Stomach smooth muscle (tissue), 2 donors: ENCODE measurements at regions not wholly inside any gene's neighbourhood (a gene's known extent, or its start where the extent isn't known, plus 50 kb on each side); places are given as distances from the start of the nearest gene placed in this dataset.

ENCODE experiments used
- H3K27ac ChIP-seq: one replicate; pipeline ENCODE4 v1.7.0; 2013; ENCODE audit warnings: mild to moderate bottlenecking, low read length, inconsistent platforms
- H3K27me3 ChIP-seq, 2 donors: one replicate each; pipeline ENCODE4 v1.7.0; 2013; ENCODE audit warnings: low read length in 2 of 2; ENCODE audit not compliant: insufficient read depth in 2 of 2, control insufficient read depth in 1 of 2
- H3K36me3 ChIP-seq, 2 donors: one replicate each; pipeline ENCODE4 v1.7.0; 2013; ENCODE audit warnings: low read length in 2 of 2; ENCODE audit not compliant: control insufficient read depth in 2 of 2, insufficient read depth in 2 of 2
- H3K4me1 ChIP-seq: one replicate; pipeline ENCODE4 v1.7.0; 2013; ENCODE audit warnings: low read length; ENCODE audit not compliant: control insufficient read depth, insufficient read depth
- H3K4me3 ChIP-seq, 2 donors: one replicate each; pipeline ENCODE4 v1.7.0; 2013; ENCODE audit warnings: low read length in 2 of 2
- H3K9ac ChIP-seq, 2 donors: one replicate each; pipeline ENCODE4 v1.7.0; 2013; ENCODE audit warnings: low read length in 2 of 2, mild to moderate bottlenecking in 1 of 2
- H3K9me3 ChIP-seq, 2 donors: one replicate each; pipeline ENCODE4 v1.7.0; 2013; ENCODE audit warnings: low read length in 2 of 2; ENCODE audit not compliant: control insufficient read depth in 2 of 2
- donor health status: healthy.
- donor health status: Pancreatic carcinoma.

GRCh38 chr4:110770353-110770752, 147.5 kb upstream of the PITX2 start:
- Histone ChIP-seq H3K4me1 (no peaks in the 10 kb centered on the region), H3K4me3 (no peak overlapping the region), H3K36me3 (no peaks in the 10 kb centered on the region)

GRCh38 chr4:110778521-110778920, 155.6 kb upstream of the PITX2 start:
- Histone ChIP-seq H3K27me3 (no peaks in the 10 kb centered on the region), H3K9me3 (no peaks in the 10 kb centered on the region), H3K4me1 (no peaks in the 10 kb centered on the region), H3K36me3 (no peaks in the 10 kb centered on the region), H3K27ac (no peak overlapping the region), H3K9ac (no peak overlapping the region), H3K4me3 (no peak overlapping the region)

More at GRCh38 chr4:110770353-110770752, 147.5 kb upstream of the PITX2 start:
- no peaks in the 10 kb centered on the region for H3K9me3 ChIP-seq
- no peak overlapping the region for H3K9ac ChIP-seq
- H3K27ac ChIP-seq, result no peak overlapping the region
- no peaks in the 10 kb centered on the region for H3K27me3 ChIP-seq

DNA sequence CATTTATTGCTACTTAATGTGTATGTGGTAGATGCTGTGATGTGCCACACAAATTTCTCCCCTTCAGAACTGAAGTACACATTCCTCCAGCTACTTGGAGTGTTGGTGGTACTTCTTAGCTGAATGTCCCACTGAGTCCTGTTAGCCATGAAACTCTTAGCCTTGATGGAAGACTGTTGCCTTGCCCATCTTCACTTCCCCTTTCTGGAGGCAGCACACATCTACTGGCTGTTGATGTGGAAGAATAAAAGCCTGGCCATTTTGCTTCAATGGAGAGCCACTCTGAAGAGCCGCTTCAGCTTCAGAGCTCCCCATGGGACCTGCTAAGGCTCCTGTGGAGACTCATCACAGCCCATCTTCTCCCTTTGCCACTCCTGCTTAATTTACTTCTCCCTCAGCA, 157.7 kb upstream of the PITX2 start:
- H3K4me1 ChIP-seq, result no peaks in the 10 kb centered on the region

DNA sequence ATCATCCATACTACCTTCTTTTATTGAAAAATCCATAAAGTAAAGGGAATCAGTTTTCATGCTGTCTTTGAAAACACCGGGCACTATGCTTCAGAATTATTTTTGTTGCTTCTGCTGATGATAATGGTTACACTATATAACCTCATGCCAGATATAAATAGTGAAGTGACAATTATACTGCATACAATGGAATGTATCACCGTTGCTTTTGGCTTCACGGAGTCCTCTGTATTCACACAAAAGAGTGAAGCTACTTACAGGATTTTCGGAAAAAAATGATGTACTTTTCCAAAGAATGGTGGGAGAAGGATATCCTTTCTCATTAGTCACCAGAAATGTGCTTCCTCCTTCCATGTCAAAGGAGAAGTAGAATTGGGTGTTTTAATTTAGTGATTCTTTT, 159.1 kb upstream of the PITX2 start:
- no peaks in the 10 kb centered on the region for H3K4me1 ChIP-seq
- H3K4me3 ChIP-seq, result no peak overlapping the region
- H3K36me3 ChIP-seq, result no peaks in the 10 kb centered on the region
- H3K9me3 ChIP-seq, result no peaks in the 10 kb centered on the region
- no peak overlapping the region for H3K9ac ChIP-seq
- no peaks in the 10 kb centered on the region for H3K27me3 ChIP-seq
- no peak overlapping the region for H3K27ac ChIP-seq

More for the DNA sequence above, 157.7 kb upstream of the PITX2 start:
- H3K9me3 ChIP-seq, result no peaks in the 10 kb centered on the region
- no peaks in the 10 kb centered on the region for H3K27me3 ChIP-seq
- H3K27ac ChIP-seq, result no peak overlapping the region
- H3K36me3 ChIP-seq, result no peaks in the 10 kb centered on the region
- no peak overlapping the region for H3K9ac ChIP-seq
- H3K4me3 ChIP-seq, result no peak overlapping the region

DNA sequence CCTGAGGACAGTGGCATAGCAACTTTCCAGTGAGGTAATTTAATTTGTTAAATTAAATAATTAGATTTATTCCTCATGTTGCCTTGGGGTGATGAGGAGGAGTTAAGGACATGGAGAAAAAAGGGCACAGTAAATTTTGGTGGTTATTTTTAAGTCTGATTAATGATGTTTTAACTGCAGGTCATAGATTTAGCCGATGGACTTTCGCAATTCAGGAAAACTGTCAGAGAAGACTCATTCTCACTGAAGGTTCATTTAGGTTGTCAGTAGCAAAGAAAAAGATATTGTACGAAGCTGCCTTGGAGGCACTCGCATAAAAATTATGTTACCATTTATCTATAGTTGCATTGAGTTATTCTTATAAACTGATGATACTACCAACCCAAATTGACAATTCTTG, 164.2 kb upstream of the PITX2 start:
- Histone ChIP-seq H3K36me3 (no peaks in the 10 kb centered on the region), H3K9ac (no peak overlapping the region), H3K27ac (no peak overlapping the region), H3K4me3 (no peak overlapping the region), H3K4me1 (no peaks in the 10 kb centered on the region), H3K9me3 (no peaks in the 10 kb centered on the region), H3K27me3 (no peaks in the 10 kb centered on the region)

DNA sequence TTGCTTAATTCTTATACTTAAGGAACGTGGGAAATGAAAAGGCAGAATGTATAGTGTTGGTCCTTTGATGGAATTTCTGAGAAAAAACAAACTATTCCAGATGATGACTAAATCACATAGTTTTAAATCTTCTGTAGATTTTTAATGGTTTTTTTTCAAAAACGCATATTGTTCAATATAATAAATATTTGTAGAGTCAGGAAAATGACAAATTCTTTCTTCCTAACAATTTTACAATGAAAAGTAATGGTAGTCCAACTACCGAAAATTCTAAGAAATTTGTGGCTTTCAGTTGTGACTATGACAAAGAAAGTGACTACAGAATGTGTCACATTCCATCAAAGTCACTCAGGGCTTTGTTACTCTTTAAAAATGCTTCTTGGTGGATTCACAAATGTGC, 164.8 kb upstream of the PITX2 start:
- Histone ChIP-seq H3K9me3 (no peaks in the 10 kb centered on the region), H3K4me1 (no peaks in the 10 kb centered on the region), H3K9ac (no peak overlapping the region), H3K4me3 (no peak overlapping the region), H3K27ac (no peak overlapping the region), H3K27me3 (no peaks in the 10 kb centered on the region), H3K36me3 (no peaks in the 10 kb centered on the region)

GRCh38 chr4:110788302-110788701, 165.4 kb upstream of the PITX2 start:
- Histone ChIP-seq H3K9me3 (no peaks in the 10 kb centered on the region), H3K36me3 (no peaks in the 10 kb centered on the region), H3K27me3 (no peaks in the 10 kb centered on the region), H3K4me3 (no peak overlapping the region), H3K9ac (no peak overlapping the region), H3K4me1 (no peaks in the 10 kb centered on the region), H3K27ac (no peak overlapping the region)

DNA sequence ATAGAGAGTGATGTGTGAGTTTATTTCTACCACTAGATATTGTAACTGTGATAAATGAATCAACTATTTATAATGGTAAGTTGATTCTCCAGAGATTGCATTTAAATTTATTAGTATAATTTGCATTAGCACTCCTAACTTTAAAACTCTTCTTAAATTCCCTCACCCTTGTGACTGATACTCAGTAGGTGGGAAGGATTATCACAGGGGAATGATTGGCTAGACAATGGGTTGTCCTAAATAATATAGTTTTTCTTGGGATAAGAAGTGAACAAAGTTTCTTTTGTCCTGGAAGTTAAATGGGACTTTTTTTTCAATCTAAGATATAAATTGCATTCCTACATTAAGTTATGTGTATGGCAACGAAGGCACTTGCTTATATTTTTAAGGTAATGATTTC, 169.2 kb upstream of the PITX2 start:
- Histone ChIP-seq H3K9ac (no peak overlapping the region), H3K27me3 (no peaks in the 10 kb centered on the region), H3K4me3 (no peak overlapping the region), H3K9me3 (no peaks in the 10 kb centered on the region), H3K27ac (no peak overlapping the region), H3K36me3 (no peaks in the 10 kb centered on the region), H3K4me1 (no peaks in the 10 kb centered on the region)

GRCh38 chr4:110793381-110793801, 170.5 kb upstream of the PITX2 start:
- Histone ChIP-seq H3K36me3 (no peaks in the 10 kb centered on the region), H3K4me1 (no peaks in the 10 kb centered on the region), H3K9ac (no peak overlapping the region), H3K27me3 (no peaks in the 10 kb centered on the region), H3K27ac (no peak overlapping the region), H3K4me3 (no peak overlapping the region), H3K9me3 (no peaks in the 10 kb centered on the region)

DNA sequence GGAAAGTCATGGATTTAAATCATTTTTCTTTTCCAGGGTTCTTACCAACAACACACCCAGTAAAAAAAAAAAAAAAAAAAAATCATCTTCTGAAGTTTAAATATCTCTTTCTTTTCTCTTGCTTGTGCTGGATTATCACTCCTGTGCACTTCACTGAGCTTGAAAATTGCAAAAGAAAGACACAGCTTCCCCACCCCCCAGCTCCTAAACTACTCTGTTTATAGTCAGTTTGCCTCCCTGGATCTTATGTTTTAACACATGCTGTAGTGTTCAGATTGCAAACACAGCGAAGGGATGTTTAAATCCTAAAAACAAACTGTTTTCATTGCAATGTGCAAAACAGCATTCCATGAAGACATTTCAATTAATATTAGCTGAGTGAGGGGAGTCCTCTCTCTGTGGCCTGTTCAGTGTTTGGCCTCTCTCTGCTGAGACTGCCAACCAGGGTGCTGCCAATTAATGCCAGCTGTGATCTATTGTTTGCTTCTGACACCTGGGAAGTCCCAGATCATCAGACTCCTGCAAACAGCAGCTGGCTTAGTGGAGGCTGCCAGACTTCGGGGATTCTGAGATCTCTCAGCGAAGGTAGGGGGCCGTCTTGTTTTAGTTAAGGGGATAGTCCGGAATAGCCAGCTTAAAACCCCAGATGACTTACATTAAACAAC, 171.1 kb upstream of the PITX2 start:
- Histone ChIP-seq H3K9me3 (no peaks in the 10 kb centered on the region), H3K27ac (no peak overlapping the region), H3K36me3 (no peaks in the 10 kb centered on the region), H3K27me3 (no peaks in the 10 kb centered on the region), H3K4me1 (no peaks in the 10 kb centered on the region), H3K9ac (no peak overlapping the region), H3K4me3 (no peak overlapping the region)

DNA sequence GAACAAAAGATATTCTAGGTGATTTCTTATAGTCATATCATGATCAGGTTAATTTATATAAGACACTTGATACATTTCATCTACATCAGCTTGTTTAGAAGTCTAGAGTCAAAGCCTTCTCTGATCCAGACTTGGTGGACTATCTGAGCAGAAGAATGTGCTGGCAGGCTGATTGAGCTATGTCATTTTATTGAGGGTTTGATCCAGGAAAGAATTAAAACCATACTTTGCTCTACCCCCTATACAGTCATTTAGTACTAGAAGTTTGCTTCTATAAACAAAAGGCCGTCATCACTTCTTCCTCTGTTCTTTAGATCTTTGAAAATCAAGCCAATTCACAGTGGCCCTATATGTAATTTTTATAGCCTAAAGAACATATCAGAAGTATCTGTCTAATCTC, 173.1 kb upstream of the PITX2 start:
- Histone ChIP-seq H3K4me3 (no peak overlapping the region), H3K9me3 (no peaks in the 10 kb centered on the region)

More for the DNA sequence above, 173.1 kb upstream of the PITX2 start:
- Histone ChIP-seq H3K36me3 (no peaks in the 10 kb centered on the region), H3K9ac (no peak overlapping the region), H3K4me1 (no peaks in the 10 kb centered on the region), H3K27me3 (no peaks in the 10 kb centered on the region), H3K27ac (no peak overlapping the region)
